Heart right ventricle (tissue), 16 donors: ENCODE measurements at regions not wholly inside any gene's neighbourhood (a gene's known extent, or its start where the extent isn't known, plus 50 kb on each side); places are given as distances from the start of the nearest gene placed in this dataset.

Experiments
- ATAC-seq, 8 donors: fragments of 200-7000 bp; cut with Tn5 transposase; one replicate each; pipeline ENCODE4 v1.9.1; 2020; ENCODE audit warnings: mild to moderate bottlenecking in 8 of 8, moderate library complexity in 8 of 8, moderate number of reproducible peaks in 1 of 8
- DNase-seq, 2 donors: peaks; one replicate each; pipeline ENCODE4 v3.0.0-alpha.2; 2020
- H3K27ac ChIP-seq, 10 donors: fragments of 200-600 bp; sonication (generic) in 2 of 10; one replicate each; pipeline versions ENCODE4 v1.5.0 to v1.8.0; 2020 to 2022; ENCODE audit warnings: mild to moderate bottlenecking in 3 of 10
- H3K27me3 ChIP-seq, 7 donors: fragments of 200-600 bp; one replicate each; pipeline ENCODE4 v1.8.0; 2021 to 2022; ENCODE audit warnings: mild to moderate bottlenecking in 2 of 7
- H3K36me3 ChIP-seq, 9 donors: fragments of 200-600 bp; sonication (generic) in 1 of 9; one replicate each; pipeline versions ENCODE4 v1.5.0 to v1.8.0; 2020 to 2022; ENCODE audit warnings: mild to moderate bottlenecking in 2 of 9
- H3K4me1 ChIP-seq, 9 donors: fragments of 200-600 bp; sonication (generic) in 1 of 9; one replicate each; pipeline versions ENCODE4 v1.5.0 to v1.8.0; 2020 to 2022; ENCODE audit warnings: mild to moderate bottlenecking in 4 of 9
- H3K4me3 ChIP-seq, 10 donors: fragments of 200-600 bp; sonication (generic) in 2 of 10; one replicate each; pipeline versions ENCODE4 v1.5.0 to v1.8.0; 2020 to 2022; ENCODE audit warnings: mild to moderate bottlenecking in 7 of 10, moderate library complexity in 2 of 10
- H3K9me3 ChIP-seq, 11 donors: fragments of 200-600 bp in 10 of 11; sonication (generic) in 2 of 11; one replicate each; pipeline versions ENCODE4 v1.5.0 to v1.8.0; 2013 to 2022; ENCODE audit warnings: mild to moderate bottlenecking in 2 of 11, control low read depth in 1 of 11, moderate library complexity in 1 of 11
- WGBS, 2 donors: extraction: QIAGEN DNeasy Blood & Tissue Kit; methylation state at CpG; one replicate each; pipeline ENCODE4 v1.1.7; 2013; ENCODE audit warnings: inconsistent platforms in 1 of 2; 5-methylcytosine and 5-hydroxymethylcytosine counted together
- intact Hi-C, 10 donors: fragments of 100-400 bp; cut with DNase I; formaldehyde crosslinking; loops; one replicate each; pipeline versions ENCODE4 v1.11.1 to v1.14.2; 2022
- TF ChIP-seq, protein P1 (sequence below), 9 donors: fragments of 200-600 bp; sonication (generic) in 2 of 9; IDR thresholded peaks; one replicate each; pipeline versions ENCODE4 v1.5.0 to v1.8.0; 2021 to 2022; ENCODE audit warnings: antibody characterized with exemption in 9 of 9, mild to moderate bottlenecking in 5 of 9, moderate library complexity in 1 of 9
- donor health status: Arrhythmogenic right ventricular cardiomyopathy.
- donor health status: ischemic (EF 13 %, LVEDD 7.1; RV severe dilation, severe dysfunction).
- donor health status: healthy with polysubstance abuse.
- donor health status: DM: no; HTN: yes; CAD: no.
- donor health status: DM: no; HTN: no; CAD: no.
- donor health status: ischemic (EF 25% LVEDD 6.9; RV normal size, moderate dysfunction).
- donor health status: ischemic (EF 25% LVEDD 5.7; RV mildly dilated, moderate dysfunction).
- donor health status: healthy.
- donor health status: DM: yes; HTN: yes; CAD: no.
- donor health status: Ischemic cardiomyopathy.
- donor health status: ischemic (EF 35%, LVEDD 5.7; RV mildly dilated, moderate dysfunction).
- donor health status: nonischemic (EF 11% LVEDD 7.7; RV severe dilation, severe dysfunction).
- donor health status: DM: yes; HTN: yes; CAD: no.
- donor health status: PGD.
- donor health status: ischemic (EF 29% LVEDD 5.4; RV normal size, mild dysfunction).
- donor health status: nonischemic (EF 23%, LVEDD 6.1; RV moderate dilation, normal function).

DNA sequence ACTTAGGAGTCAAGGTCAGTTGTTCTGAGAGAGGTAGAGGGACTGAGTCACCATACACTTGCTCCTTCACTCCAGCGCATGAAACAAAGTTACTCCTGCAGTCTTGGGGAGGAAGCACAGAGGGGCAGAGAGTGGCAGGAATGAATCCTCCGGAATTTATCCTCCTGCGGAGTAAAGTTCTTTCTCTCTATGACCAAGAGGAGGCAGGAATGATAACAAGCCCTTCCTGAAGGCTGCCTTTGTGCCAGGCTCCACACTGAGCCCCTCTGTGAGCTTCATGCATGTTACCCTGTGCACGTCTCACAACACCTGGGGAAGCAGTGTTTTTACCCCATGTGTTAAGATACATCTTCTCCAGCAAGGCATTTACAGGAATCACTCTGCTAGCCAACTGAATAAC lies 458.4 kb downstream of the KLF12 start:
- Histone ChIP-seq H3K9me3 (no peaks in the 10 kb centered on the region), H3K27me3 (no peaks in the 10 kb centered on the region), H3K4me1 (peaks cover 0 to 7% (median 0%) of the 10 kb centered on the region in 9 donors), H3K36me3 (no peaks in the 10 kb centered on the region), H3K27ac (no peak overlapping the region), H3K4me3 (no peak overlapping the region)
- intact Hi-C loops, result no loop called here
- WGBS, 2 donors, result 93 to 95% methylated on average over 4 of the region's 4 CpGs
- DNase-seq, result no peak
- no peak for ATAC-seq
- TF ChIP-seq, protein P1, sequence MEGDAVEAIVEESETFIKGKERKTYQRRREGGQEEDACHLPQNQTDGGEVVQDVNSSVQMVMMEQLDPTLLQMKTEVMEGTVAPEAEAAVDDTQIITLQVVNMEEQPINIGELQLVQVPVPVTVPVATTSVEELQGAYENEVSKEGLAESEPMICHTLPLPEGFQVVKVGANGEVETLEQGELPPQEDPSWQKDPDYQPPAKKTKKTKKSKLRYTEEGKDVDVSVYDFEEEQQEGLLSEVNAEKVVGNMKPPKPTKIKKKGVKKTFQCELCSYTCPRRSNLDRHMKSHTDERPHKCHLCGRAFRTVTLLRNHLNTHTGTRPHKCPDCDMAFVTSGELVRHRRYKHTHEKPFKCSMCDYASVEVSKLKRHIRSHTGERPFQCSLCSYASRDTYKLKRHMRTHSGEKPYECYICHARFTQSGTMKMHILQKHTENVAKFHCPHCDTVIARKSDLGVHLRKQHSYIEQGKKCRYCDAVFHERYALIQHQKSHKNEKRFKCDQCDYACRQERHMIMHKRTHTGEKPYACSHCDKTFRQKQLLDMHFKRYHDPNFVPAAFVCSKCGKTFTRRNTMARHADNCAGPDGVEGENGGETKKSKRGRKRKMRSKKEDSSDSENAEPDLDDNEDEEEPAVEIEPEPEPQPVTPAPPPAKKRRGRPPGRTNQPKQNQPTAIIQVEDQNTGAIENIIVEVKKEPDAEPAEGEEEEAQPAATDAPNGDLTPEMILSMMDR (IDR thresholded peaks at IDR 0.05), result no peak

DNA sequence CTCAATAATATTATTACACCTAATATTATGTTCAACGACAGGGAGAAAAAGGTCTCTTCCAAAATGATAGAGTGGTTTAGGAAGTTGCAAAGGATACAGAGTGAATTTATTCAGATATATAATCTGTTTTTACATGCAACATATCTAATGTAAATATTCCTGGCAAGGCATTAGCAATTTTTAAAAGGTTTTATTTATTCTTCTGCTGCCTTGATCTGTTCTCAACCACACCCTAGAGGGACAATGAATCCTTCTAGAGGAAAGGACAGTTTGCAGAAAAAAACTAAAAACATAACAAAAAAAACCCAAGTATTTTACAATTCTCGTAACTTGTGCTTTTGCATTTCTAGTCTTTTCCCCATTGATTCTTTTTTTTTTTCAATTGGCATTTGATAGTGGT lies 459.6 kb downstream of the KLF12 start:
- ATAC-seq (no peak), DNase-seq (no peak)
- no peaks in the 10 kb centered on the region for H3K27me3 ChIP-seq
- no peaks in the 10 kb centered on the region for H3K36me3 ChIP-seq
- H3K27ac ChIP-seq, result no peak overlapping the region
- intact Hi-C loops, result no loop called here
- 78 to 83% methylated on average over 2 of the region's 2 CpGs for WGBS, 2 donors
- TF ChIP-seq, protein P1 (IDR thresholded peaks at IDR 0.05), result no peak
- no peak overlapping the region for H3K4me3 ChIP-seq
- H3K4me1 ChIP-seq, result peaks cover 0 to 7% (median 0%) of the 10 kb centered on the region in 9 donors
- H3K9me3 ChIP-seq, result no peaks in the 10 kb centered on the region

DNA sequence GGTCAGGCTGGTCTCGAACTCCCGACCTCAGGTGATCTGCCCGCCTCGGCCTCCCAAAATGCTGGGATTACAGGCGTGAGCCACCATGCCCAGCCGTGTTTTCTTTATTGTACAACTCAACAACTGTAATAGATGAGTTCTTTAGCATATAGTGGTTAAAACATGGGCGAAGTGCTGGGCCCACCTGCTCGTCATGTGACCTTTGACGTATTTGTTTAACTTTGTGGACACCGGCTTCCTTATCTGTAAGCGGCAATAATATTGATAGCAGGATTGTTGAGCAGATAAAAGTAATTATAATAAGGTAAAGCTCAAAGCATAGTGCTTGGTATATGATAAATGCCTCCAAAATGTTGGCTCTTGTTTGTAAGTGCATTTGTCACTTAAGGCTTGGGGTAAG lies 460.3 kb downstream of the KLF12 start:
- DNase-seq (no peak), ATAC-seq (no peak)
- Histone ChIP-seq H3K9me3 (no peaks in the 10 kb centered on the region), H3K27ac (no peak overlapping the region), H3K36me3 (no peaks in the 10 kb centered on the region), H3K4me1 (peaks cover 0 to 7% (median 0%) of the 10 kb centered on the region in 9 donors), H3K27me3 (no peaks in the 10 kb centered on the region), H3K4me3 (no peak overlapping the region)
- WGBS, 2 donors, result 95 to 97% methylated on average over 11 of the region's 11 CpGs
- intact Hi-C loops, result no loop called here
- TF ChIP-seq, protein P1 (IDR thresholded peaks at IDR 0.05), result no peak

DNA sequence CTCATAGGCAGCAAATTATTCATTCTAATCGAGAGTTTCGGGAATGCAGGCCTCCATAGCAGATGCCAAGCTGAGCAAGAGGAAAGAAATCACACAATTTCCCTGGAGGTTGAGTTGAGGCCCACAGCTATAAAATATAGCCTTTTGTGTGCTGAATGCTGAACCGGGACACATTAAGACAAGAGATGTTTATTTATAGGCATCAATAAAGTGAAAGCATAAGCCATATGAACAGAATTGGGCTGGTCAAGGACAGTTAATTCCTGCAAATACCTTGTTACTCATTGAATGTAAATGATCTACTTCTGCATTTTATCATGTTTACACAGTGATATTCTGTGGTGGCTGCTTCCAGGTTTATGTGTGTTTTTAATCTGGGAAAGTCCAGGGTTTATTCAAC lies 461.7 kb downstream of the KLF12 start:
- Histone ChIP-seq H3K27me3 (no peaks in the 10 kb centered on the region), H3K4me3 (no peak overlapping the region), H3K4me1 (peaks cover 0 to 12% (median 4%) of the 10 kb centered on the region in 9 donors), H3K9me3 (no peaks in the 10 kb centered on the region), H3K36me3 (no peaks in the 10 kb centered on the region), H3K27ac (no peak overlapping the region)
- WGBS, 2 donors, result 36 to 37% methylated on average over 3 of the region's 3 CpGs
- intact Hi-C loops, result no loop called here
- TF ChIP-seq, protein P1 (IDR thresholded peaks at IDR 0.05), result no peak
- ATAC-seq (no peak), DNase-seq (no peak)
